ENCODE measurements at regions not wholly inside any gene's neighbourhood (a gene's known extent, or its start where the extent isn't known, plus 50 kb on each side); places are given as distances from the start of the nearest gene placed in this dataset.

DNA sequence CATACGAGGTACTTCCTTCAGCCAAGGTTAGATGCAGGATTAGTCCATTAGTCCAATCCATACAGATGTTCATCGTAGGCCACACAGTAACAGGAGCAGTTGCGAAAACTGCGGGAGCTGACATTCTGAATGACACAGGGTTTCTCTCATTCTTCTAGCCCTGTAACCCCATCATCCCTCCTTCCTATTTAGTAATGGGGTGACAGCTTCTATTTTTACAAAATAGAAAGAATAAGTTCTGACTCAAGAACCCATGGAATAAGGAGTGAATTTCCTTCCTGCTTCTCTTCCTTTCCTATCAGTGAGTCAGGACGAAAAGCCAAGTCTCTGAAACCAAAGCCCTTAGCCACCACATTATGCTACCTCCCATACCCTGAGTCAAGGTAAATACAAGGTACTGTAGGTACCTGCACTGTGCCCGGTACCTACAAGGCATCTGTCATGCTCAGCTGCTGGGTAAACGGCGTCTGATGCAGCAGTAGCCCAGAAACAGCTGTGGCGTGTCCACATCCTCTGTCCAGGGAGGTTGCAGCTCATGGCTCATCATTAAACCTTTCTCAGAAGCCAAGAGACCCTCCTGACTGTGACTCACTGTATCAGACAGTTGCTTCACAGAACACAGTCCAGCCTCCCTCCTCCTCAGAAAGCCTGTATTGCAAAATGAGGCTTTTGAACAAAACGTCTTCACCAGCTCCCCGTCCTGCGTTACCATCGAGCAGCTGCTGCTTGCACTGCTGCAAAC lies 84.2 kb downstream of the ESM1 start:
- TF ChIP-seq, protein P1, sequence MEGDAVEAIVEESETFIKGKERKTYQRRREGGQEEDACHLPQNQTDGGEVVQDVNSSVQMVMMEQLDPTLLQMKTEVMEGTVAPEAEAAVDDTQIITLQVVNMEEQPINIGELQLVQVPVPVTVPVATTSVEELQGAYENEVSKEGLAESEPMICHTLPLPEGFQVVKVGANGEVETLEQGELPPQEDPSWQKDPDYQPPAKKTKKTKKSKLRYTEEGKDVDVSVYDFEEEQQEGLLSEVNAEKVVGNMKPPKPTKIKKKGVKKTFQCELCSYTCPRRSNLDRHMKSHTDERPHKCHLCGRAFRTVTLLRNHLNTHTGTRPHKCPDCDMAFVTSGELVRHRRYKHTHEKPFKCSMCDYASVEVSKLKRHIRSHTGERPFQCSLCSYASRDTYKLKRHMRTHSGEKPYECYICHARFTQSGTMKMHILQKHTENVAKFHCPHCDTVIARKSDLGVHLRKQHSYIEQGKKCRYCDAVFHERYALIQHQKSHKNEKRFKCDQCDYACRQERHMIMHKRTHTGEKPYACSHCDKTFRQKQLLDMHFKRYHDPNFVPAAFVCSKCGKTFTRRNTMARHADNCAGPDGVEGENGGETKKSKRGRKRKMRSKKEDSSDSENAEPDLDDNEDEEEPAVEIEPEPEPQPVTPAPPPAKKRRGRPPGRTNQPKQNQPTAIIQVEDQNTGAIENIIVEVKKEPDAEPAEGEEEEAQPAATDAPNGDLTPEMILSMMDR (IDR thresholded peaks at IDR 0.05), result no peak
- TF ChIP-seq POLR2A (IDR thresholded peaks at IDR 0.05), result no peak

Data from lower leg skin (tissue), 3 donors.